ENCODE measurements at regions not wholly inside any gene's neighbourhood (a gene's known extent, or its start where the extent isn't known, plus 50 kb on each side); places are given as distances from the start of the nearest gene placed in this dataset.

DNA sequence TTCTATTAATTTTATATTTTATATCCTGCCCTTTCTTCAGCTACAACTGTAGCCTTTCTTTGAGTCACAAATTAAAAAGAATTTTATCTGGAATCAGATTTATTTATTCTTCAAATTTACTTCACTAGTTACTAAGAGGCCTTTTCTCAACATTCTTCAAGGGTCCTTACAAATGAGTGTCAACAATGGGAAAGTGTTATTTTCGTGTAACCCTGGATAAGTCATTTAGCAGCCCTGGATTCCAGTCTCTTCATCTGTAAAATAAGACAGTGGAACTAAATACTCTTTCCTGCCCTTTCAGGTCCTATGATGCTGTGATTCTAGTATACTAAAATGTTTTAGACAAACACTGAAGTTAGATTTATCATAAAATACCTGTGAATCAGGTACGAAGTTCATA is 397.0 kb downstream of the KLF12 start:
- DNase-seq = no peak

DNA sequence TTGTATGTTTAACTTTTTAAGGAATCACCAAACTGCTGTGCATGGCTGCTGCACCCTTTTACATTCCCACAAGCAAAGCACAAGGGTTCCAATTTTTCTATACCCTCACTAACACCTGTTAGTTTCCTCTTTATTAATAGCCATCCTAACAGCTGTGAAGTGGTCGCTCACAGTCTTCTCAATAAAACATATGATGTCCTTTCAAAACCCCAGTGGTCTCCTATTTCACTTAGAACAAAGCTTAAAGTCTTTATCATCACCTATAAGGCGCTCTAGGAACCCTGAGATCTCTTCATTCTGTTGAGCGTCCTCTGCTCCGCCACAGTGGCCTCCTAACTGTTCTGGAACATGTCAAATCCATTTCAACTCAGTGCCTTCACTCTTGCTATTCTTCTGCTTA is 400.5 kb downstream of the KLF12 start:
- no peak for DNase-seq

DNA sequence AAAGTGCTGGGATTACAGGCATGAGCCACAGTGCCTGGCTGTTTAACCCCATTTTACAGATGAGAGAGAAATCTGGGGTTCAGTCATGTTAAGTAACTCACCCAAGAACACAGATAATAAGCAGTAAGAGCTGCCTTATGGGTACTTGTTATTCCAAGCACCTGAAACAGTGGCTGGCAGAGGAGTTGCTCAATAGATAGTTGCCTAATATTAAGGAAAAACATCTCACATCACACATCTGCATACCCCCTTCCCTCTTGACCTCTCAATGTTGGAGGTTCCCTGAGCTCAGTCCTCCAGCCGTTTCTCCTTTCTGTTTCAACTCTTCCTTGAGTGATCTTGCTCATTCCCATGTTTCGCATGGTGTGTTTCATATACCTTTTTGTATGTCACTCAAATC is 401.9 kb downstream of the KLF12 start:
- DNase-seq = no peak

DNA sequence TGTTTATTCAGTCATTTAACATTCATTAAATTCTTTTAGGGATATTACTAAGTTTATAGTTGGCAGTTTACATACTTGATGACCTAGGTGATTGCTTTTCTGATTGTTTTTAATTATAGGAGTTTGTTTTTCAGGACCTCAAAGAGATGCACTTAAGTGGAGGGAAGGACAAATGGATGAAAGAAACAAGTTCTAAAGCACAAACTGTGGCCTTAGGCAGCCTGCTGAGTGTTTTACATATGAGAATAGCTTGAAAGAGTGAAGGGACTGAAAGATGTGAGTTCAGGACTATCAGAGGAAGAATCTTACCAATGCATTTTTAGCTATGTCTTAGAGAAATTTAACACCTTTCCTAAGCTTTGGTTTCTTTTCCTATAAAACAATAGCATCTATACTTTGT is 402.6 kb downstream of the KLF12 start:
- no peak for DNase-seq

DNA sequence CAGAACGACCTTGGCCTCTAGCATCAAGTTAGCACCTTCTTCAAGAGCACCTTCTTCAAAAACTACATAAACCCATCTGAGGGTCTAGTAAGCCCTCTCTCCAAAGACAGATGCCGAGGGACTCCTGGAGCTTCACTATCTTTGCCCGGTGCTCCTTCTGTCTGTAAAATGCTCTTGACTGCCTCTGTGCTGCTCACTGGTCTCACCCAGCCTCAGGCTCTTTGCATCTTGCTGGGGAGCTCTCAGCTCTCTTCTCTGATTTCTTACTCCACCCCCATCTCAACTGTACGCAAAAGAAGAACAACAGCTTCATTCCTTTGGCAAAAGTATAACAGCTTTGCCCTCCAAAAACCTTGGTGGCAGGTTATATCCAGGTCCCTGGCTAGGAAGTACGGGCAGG is 404.2 kb downstream of the KLF12 start:
- DNase-seq = no peak

DNA sequence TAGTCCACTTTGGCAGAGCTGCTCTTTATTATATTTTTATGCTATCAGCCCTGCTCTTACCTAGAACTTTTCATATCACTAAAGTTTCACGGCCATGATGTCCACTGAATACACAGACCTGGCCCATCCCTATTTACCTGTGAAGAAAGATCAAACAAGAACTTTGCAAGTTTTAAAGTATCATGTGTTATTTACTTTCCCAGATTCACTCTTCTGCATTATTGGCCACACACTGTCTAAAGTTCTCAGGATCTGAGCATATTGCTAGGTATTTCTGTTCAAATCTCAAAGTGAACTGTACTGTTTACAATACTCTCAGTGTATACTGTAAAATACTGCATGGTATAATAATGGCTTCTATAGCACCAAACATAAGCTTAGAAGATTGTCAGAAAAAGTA is 405.2 kb downstream of the KLF12 start:
- DNase-seq = no peak

DNA sequence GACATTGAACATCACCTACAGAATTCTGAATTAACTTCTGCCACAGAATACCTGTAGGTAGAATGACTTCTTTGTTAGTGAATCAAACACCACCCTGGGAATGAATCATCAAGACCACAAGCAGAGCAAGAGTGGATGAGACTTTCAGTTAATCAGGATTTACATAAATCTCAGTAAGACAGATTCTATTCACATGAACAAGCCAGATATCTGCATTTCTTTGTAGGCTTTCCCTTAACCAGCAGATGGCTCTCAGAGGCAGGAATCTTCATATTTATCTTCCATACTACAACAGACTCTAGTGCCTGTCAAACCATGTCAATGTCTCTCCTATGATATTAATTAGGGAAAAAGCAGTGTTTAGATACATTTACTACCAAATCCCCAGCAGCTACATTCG is 412.1 kb downstream of the KLF12 start:
- DNase-seq = no peak

DNA sequence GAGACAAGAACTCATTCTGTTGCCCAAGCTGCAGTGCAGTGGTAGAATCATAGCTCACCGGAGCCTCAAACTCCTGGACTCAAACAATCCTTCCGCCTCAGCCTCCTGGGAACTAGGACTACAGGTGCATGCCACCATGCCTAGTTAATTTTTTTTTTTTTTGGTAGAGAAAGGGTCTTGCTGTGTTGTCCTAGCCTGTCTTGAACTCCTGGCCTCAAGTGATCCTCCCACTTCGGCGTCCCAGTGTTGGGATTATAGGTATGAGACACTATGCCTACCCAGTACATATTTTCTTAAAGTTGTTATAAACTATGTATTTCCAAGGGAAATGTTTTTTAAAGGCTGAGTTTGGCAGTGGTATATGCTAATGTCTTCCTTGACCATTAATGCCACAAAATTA is 412.6 kb downstream of the KLF12 start:
- no peak for DNase-seq

DNA sequence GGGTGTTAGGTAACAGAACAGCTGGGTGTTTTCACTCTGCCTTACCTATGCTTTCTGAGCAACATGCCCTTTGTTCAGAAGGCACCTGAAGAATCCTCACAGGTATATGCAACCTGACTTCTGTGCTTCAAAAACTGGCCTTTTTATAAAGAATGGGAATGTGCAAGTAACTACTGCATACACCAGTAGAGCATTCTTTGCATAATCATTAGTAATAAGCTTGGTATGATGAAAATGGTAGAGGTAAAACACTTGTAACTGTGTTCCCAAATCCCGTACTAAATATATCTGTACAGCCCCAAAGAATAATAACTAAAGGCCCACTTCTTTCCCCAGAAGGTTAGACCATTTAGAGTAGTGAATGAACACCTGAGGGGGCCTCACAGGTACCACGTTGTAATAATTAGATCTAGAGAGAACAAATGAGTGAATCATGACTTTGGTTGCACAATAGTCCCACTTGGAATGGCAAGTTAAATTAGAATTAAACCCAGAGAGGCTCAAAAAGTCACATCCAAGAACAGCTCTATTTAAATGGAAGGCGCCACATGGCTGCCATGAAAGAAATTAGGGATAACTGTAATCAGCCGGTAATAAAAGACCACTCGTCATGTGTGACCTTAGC is 413.9 kb downstream of the KLF12 start:
- DNase-seq = no peak

DNA sequence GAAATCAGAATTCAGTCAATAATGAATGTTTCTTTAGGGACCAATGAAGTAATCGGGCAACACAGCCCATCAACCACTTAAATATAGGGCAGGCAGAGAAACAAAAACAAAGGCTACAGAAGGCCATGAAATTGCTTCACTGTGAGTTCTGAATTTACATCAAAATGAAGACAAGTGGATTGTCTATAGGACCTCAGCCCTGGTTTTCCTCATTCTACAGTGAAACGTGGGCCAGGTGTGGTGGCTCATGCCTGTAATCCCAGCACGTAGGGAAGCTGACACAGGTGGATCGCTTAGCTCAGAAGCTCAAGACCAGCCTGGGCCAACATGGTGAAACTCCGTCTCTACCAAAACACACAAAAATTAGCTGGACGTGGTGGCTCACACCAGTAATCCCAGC is 416.0 kb downstream of the KLF12 start:
- no peak for DNase-seq

DNA sequence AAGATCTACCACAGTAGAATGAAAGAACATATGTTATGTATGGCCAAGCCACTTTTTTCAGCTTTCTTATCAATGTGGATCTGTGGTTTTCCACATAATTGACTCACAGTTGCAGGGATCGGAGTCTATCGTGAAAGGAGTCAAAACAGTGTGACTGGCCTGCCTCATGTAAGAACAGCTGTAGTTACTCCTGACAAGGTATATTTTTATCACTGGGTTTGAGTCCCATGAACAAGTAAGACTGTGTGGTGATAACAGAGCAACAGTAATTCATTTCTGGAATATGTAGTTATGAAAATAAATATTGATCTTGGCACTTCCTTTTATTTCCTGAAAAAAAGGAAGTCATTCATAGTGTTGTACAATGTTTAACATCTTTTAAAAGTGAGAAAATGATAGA is 416.6 kb downstream of the KLF12 start:
- DNase-seq = no peak

DNA sequence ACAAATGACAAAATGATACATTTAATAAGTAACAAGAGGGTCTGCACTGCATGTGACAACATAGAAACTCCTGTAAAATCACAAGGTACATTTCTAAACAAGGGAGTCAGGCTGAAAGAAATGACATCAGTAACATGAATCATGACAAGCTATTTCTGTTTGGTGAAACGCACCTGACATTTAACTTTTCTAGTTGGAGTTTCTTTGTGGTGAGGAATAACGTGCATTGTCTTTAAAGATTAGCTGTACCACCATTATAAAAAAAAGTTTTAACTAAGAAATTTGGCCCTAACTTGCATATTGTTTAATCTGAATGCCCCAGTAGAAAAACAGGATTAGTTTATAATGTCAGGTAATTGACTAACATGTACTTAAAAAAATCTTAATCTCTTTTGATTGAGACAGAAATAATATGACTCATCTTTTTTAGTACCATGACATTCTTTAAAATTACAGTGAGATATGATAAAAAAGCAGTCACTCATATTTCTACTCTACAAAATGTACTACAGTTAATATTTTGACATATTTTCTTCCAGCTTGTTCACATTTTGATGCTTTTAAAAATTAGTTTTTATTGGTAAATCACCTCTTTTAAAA is 418.2 kb downstream of the KLF12 start:
- no peak for DNase-seq

DNA sequence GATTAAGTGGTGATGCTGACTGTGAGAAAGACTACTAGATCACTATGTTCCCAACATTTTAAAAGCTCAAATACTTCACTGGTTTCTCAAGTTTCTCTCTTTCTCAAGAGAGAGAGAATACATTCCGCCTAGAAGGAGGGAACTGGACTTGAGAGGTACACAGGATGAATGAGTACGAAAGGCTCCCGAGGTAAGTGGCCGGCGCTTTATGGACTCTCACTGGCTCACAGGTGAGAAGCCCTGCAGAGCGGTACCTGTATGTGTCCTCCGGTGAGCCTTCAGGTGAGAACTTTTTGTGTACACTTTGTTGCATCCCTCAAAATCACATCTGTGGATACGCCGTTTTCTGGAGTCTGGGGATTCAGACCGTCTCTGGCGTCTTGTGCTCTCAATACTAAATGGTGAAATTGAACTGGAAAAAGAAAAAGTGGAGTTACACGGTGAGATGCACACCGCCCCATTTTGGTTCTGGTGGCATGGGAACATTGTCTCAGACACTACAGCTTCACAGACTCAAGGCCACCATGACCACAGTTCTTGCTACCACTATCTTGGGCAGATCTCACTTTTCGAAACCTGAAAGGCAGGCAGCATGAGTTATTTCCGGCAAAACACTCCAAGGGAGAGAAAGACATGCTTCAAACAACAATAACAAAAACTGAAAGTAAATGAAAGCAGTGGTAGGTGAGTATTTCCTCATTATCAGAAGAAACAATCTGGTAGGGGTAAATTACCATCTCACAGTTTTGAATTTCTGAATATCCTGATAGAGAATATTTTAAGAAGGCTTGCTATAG is 418.9 kb downstream of the KLF12 start:
- no peak for DNase-seq

DNA sequence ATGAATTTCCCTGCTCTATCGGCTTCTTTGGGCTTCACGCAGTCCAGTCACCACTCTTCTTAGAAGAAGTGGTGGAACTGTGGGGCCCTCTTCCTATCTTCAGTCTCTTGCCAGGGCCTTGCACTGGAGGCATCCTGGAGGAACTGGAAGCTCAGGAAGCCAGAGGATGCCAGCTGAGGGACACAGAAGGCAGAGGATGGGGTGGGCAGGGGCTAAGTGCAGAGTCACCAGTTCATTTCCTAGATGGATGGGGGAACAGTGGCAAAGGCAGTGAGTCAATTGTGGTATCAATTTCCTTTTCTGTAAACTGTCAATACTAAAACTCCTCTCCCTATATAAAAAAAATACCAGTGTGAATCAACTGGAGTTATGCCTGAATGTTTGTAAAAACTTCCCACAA is 419.7 kb downstream of the KLF12 start:
- no peak for DNase-seq

DNA sequence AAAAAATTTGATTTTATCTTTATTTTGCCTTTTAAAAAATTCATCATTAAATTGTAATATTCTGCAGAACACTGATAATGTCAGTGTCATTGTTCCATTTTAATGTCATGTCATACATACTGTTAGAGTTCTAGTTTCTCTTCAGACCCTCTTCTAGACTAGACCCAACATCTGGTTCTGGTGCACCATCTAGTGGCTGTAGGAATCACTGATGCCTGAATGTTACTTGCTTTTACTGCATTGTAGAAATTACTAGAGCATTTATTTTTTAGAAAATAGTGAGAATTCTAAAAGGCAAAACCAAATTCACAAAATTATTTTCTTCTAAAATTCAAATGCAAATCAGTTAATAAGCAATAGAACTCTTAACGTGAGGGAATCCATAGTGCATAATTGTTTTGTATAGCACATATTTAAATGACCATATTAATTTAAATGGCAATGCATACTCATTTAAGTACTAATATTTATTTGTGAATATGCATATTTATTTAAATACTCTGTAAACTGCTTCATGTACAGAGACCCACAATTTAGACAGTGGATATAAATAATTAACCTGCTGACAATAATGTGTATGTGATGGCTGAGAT is 425.7 kb downstream of the KLF12 start:
- peak; percentile 56 for DNase-seq

DNA sequence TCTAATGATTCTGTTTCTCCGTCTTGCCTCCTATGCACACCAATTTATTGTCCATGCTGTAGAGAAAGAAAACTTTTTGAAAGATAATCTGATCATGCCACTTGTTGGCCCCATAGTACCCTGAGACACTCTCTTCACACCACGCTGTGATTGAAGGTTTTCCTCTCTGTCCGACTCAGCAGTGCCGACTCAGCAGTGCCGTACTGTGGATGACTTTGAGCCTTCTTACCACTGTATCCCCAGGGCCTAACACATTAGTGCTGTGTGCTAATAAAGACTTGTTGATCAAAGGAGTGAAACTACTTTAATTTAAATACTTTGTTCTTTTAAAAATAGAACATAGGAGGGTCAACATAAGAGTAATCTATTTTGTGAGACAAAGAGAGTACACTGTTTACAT is 429.6 kb downstream of the KLF12 start:
- no peak for DNase-seq

DNA sequence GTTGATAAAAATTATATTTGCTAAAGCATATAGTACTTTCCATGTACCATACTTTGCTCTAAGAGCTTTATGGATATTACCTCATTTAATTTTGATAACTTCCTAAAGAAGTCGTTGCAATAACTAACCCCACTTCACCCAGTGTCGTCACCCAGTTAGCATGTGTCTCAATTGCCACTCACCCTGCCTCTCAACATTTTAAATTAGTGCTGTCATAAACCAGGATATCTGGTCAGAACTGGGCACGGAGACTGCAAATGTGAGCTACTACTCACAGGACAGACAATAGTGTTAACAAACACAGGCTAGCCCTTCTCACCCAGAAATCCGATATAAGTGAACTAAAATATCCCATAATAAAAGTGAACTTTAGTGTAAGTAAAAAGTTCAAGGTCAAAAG is 430.6 kb downstream of the KLF12 start:
- DNase-seq = no peak

DNA sequence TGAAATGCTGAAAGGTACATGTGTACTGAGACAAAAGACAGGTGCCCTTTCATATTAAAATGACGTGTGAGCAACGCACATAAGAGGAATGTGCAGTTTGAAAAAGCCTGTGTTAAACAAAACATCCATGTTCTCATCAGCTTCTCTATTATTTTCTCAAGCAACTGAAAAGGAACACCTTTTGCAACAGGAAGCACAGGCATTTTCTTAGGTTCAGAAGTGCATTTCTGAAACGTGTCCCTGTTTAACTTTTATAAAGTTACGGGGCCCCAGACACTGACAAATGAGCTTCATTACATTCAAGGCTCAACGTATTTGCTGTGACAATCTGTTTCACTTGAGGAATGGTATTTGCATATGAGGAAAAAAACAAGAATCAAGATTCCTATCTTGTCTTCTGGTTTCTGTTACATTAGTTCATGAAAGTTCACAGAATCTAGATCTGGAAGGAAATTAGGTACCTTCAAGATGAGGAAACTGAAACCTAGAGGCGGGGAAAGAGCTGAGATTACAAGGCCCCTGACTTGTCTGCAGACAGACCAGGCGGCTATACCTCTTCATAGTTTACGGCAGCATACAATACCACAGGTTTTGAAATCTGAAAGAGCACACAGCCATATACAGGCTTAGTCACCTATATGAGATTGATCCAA is 431.7 kb downstream of the KLF12 start:
- DNase-seq = no peak

DNA sequence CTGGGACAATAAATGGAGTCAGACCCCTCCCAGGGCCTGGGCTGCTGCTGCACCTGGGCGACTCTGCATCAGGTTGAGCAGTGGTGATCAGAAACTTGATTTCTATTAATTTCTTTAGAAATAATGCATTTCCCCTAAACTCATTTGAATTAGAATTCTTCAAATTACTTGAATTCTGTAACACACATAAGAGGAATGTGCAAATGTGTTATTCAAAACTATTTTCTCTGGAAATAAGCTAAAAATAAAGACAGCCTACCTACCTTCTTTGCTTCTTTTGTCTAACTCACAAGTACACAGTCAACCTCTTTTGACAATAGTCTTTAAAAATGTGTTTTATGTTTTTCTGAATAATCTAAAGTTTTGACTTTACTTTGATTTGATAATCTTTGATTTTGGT is 433.0 kb downstream of the KLF12 start:
- DNase-seq = no peak

DNA sequence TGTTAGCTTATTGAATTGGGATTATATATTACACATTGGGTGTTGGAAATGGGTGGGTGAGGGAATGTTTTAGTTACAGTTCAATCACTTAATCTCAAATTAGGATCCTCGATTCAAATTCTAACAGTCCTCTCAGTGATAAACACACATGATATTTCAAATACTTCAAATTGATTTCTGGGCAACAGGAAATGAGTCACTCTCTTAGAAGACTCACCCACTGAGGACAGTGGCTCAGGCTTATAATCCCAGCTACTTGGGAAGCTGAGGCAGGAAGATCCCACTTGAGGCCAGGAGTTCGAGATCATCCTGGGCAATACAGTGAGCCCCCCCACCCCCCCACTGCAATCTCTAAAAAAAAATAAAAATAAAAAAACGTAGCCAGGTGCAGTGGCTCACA is 435.3 kb downstream of the KLF12 start:
- no peak for DNase-seq

DNA sequence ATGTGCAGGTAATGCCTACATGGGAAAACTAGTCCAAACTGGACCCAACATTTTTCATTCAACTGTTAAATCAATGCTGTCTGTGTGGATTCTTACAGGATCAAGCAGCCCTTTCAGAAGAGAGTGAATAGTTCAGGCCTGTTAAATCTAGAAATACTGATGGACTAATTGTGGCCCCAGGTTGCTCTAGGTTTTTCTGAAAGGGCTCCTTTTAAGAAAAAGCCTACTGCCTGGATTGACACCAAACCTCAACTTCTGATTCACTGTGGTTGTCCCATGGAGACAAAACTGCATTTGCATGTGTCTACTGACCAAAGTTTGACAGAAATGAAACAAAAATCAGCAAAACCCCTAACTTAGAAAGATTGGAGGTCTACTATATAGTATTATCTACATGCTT is 437.0 kb downstream of the KLF12 start:
- no peak for DNase-seq

DNA sequence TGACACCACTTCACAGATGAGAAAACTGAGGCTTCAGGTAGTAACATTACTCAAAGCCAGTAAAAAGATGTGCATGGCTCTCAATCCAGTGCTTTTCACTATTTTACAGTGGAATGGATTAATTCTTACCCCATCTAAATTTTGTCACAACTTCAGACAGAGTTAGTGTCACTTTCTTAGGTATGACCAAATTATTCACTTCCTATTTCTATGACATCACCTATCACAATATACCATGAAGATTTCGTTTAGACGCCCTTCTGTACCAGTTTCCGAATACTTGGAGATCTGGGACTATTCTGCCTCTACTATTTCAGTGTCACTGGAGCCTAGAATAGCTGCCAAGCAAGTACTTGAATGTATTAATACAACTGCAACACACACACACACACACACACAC is 437.5 kb downstream of the KLF12 start:
- no peak for DNase-seq

DNA sequence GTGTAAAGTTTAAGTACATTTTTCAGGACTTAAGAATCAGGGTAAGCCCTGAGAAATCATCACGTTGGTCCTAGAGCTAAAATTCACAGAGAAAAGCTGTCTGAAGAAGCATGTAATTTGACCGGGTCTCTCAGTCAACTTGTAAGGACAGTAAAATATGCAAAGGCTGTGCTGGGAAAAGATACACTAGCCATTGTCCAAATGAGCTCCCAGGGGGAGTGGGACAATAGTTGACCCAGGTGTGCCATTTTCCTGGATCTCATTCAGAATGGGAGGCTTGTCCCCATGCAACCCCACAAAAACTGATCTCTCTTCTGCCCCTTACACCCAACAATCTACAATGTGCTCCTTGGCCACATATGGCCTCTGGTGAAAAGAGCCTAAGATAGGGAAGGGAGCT is 437.9 kb downstream of the KLF12 start:
- DNase-seq = no peak

DNA sequence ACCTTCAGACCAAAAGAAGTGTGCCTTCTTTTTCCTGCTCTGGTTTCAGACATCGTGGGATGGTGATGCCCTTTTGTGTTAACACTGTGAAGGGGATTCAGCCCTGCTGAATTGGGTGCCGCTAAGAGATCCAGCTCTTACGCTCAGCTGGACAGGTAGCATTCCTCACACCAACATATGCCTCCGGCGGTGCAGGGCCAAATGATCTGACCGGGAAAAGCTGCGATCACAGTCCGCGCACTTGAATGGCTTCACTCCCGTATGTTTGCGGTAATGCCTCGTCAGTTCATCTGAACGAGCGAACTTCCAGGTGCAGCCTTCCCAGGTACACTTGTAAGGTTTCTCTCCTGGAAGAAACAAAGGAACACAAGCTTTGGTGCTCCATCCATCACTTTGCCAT is 438.9 kb downstream of the KLF12 start:
- DNase-seq = no peak

Measured in NCI-H1694 (cell line).